ENCODE measurements at regions not wholly inside any gene's neighbourhood (a gene's known extent, or its start where the extent isn't known, plus 50 kb on each side); places are given as distances from the start of the nearest gene placed in this dataset.

GRCh38 chr17:79355165-79355564 lies 255.7 kb downstream of the RBFOX3 start:
- TF ChIP-seq POLR2A (IDR thresholded peaks at IDR 0.05) (no peak), CTCF (IDR thresholded peaks at IDR 0.05) (no peak)

Measured in breast epithelium (tissue), 3 donors.